ENCODE measurements at regions not wholly inside any gene's neighbourhood (a gene's known extent, or its start where the extent isn't known, plus 50 kb on each side); places are given as distances from the start of the nearest gene placed in this dataset.

- no CpG with 5 or more reads among the region's 3 CpGs for WGBS, 2 experiments (ENCODE audit: extremely low coverage in 2 of 2, insufficient read length in 1 of 2)
- no peak overlapping the region for H3K4me3 ChIP-seq (ENCODE audit: insufficient read depth, low read depth, low read length)
- H2AK5ac ChIP-seq (ENCODE audit: low read depth, low read length), result no peak overlapping the region
- ATAC-seq (ENCODE audit: low read depth) (no peak), DNase-seq (no peak)
- no peak overlapping the region for H3K27ac ChIP-seq (ENCODE audit: insufficient read depth, low read length)
- intact Hi-C loops (cut with micrococcal nuclease) (no loop called here), in situ Hi-C loops (cut with MboI; ENCODE audit: low sequenced_read_pairs) (no loop called here), dilution Hi-C loops (cut with HindIII; ENCODE audit: low sequenced_read_pairs, unreplicated experiment) (no loop called here)
- no peaks in the 10 kb centered on the region; the same call in 1 of the 2 replicates for H3K27me3 ChIP-seq (ENCODE audit: control insufficient read depth, insufficient read depth, low read length)
- CTCF ChIA-PET, result no interaction called here
- H3K9me1 ChIP-seq (ENCODE audit: insufficient read depth, low read length), result no peaks in the 10 kb centered on the region
- no peak overlapping the region for H4K8ac ChIP-seq (ENCODE audit: low read depth in 2 of 2, low read length in 2 of 2)
- H3K18ac ChIP-seq (ENCODE audit: low read depth, low read length), result no peak overlapping the region
- POLR2A ChIA-PET (ENCODE audit: unreplicated experiment), result no interaction called here
- H2BK120ac ChIP-seq (ENCODE audit: low read depth, low read length), result no peak overlapping the region
- no peaks in the 10 kb centered on the region for H3K9me3 ChIP-seq (ENCODE audit: control insufficient read depth, insufficient read depth, low read length)
- no peak overlapping the region for H2BK20ac ChIP-seq (ENCODE audit: low read depth, low read length)
- no peaks in the 10 kb centered on the region for H4K20me1 ChIP-seq (ENCODE audit: insufficient read depth, low read length)
- no peaks in the 10 kb centered on the region for H3K79me1 ChIP-seq (ENCODE audit: low read depth in 1 of 2, low read length in 2 of 2)
- no peak overlapping the region for H3K56ac ChIP-seq (ENCODE audit: extremely low read depth, insufficient read depth, low read length)
- H4K91ac ChIP-seq (ENCODE audit: insufficient read depth, low read depth, low read length), result no peak overlapping the region
- H4K5ac ChIP-seq (ENCODE audit: low read depth, low read length), result no peak overlapping the region
- H3K4ac ChIP-seq (ENCODE audit: low read depth, low read length), result no peak overlapping the region
- H2BK15ac ChIP-seq (ENCODE audit: low read depth, low read length), result no peak overlapping the region
- H2AK9ac ChIP-seq (replicated peaks; ENCODE audit: low read depth, low read length, poor library complexity), result no peak overlapping the region
- H3K36me3 ChIP-seq (ENCODE audit: control insufficient read depth, insufficient read depth, low read length), result no peaks in the 10 kb centered on the region
- no peak overlapping the region for H3K23ac ChIP-seq (ENCODE audit: low read depth, low read length)
- H3K9ac ChIP-seq (ENCODE audit: low read depth, low read length), result no peak overlapping the region
- TF ChIP-seq CHD1 (IDR thresholded peaks at IDR 0.05; ENCODE audit: low read depth, low read length), result no peak
- no peak for TF ChIP-seq MAFK (IDR thresholded peaks at IDR 0.05; ENCODE audit: low read depth, low read length)
- TF ChIP-seq RCOR1 (IDR thresholded peaks at IDR 0.05; ENCODE audit: insufficient replicate concordance, low read length), result no peak
- no peak for TF ChIP-seq FOS (IDR thresholded peaks at IDR 0.05; ENCODE audit: low read depth, low read length)
- no peak for TF ChIP-seq POLR2A (IDR thresholded peaks at IDR 0.05; ENCODE audit: low read depth, low read length)
- TF ChIP-seq BHLHE40 (IDR thresholded peaks at IDR 0.05; ENCODE audit: low read depth, low read length), result no peak
- TF ChIP-seq SMC3 (IDR thresholded peaks at IDR 0.05; ENCODE audit: low read depth, low read length), result no peak
- TF ChIP-seq USF2 (IDR thresholded peaks at IDR 0.05; ENCODE audit: low read depth, low read length), result no peak
- no peak for TF ChIP-seq CEBPB (IDR thresholded peaks at IDR 0.05; ENCODE audit: low read depth, low read length)
- TF ChIP-seq RFX5 (IDR thresholded peaks at IDR 0.05; ENCODE audit: low read depth, low read length), result no peak
- no peak for TF ChIP-seq MAZ (IDR thresholded peaks at IDR 0.05; ENCODE audit: borderline replicate concordance, low read depth, low read length)
- TF ChIP-seq CTCF (conservative IDR thresholded peaks at IDR 0.05; ENCODE audit: low read depth, low read length), result no peak
- TF ChIP-seq MXI1 (IDR thresholded peaks at IDR 0.05; ENCODE audit: borderline replicate concordance, low read depth, low read length), result no peak
- TF ChIP-seq ELK1 (IDR thresholded peaks at IDR 0.05; ENCODE audit: borderline replicate concordance, low read depth, low read length), result no peak
- TF ChIP-seq NFE2L2 (IDR thresholded peaks at IDR 0.05; ENCODE audit: low read depth, low read length), result no peak
- no peak for TF ChIP-seq RAD21 (IDR thresholded peaks at IDR 0.05; ENCODE audit: low read length)
- H3K4me1 ChIP-seq (ENCODE audit: control insufficient read depth, insufficient read depth, low read length), result no peaks in the 10 kb centered on the region
- no peak overlapping the region for H2BK5ac ChIP-seq (ENCODE audit: low read depth, low read length, poor library complexity, severe bottlenecking)
- no peak overlapping the region for H3K14ac ChIP-seq (replicated peaks; ENCODE audit: low read depth, low read length)
- H2AFZ ChIP-seq (replicated peaks; ENCODE audit: low read length, poor library complexity), result no peak overlapping the region
- H3K4me2 ChIP-seq (ENCODE audit: low read depth, low read length), result no peak overlapping the region
- BruUV-seq (replicated peaks), result no TSS peak
These were observed 524.1 kb upstream of the MEF2C start for GRCh38 chr5:89407054-89407453.
